Mammary epithelial cell (primary cell): ENCODE measurements at regions not wholly inside any gene's neighbourhood (a gene's known extent, or its start where the extent isn't known, plus 50 kb on each side); places are given as distances from the start of the nearest gene placed in this dataset.

ENCODE experiments used
- CTCF ChIP-seq, 2 donors: IDR thresholded peaks in 1 of 2; conservative IDR thresholded peaks in 1 of 2; 2 replicates each; pipeline ENCODE4 v1.5.1; 2011 to 2012; ENCODE audit warnings: inconsistent platforms in 2 of 2, low read length in 2 of 2, mild to moderate bottlenecking in 2 of 2, control low read depth in 1 of 2, low read depth in 1 of 2; ENCODE audit not compliant: insufficient read depth in 1 of 2; ENCODE audit errors: extremely low read depth in 1 of 2
- EZH2 ChIP-seq: IDR thresholded peaks from 2 replicates; pipeline ENCODE4 v1.6.1; 2012; ENCODE audit warnings: low read length, inconsistent platforms, borderline replicate concordance

- no peak for TF ChIP-seq CTCF (conservative IDR thresholded peaks at IDR 0.05 in 1 of 2, IDR thresholded peaks at IDR 0.05 in 1 of 2; ENCODE audit: extremely low read depth in 1 of 2, insufficient read depth in 1 of 2, low read depth in 1 of 2, low read length in 2 of 2)
- no peak for TF ChIP-seq EZH2
Observed at GRCh38 chr3:72303926-72304325, 519.0 kb upstream of the PROK2 start.
